ENCODE measurements at regions not wholly inside any gene's neighbourhood (a gene's known extent, or its start where the extent isn't known, plus 50 kb on each side); places are given as distances from the start of the nearest gene placed in this dataset.
"Not testable (repeated sequence)": the region's sequence is repeated elsewhere in the genome, so short reads cannot be mapped to it uniquely, and the experiment has no call there.

DNA sequence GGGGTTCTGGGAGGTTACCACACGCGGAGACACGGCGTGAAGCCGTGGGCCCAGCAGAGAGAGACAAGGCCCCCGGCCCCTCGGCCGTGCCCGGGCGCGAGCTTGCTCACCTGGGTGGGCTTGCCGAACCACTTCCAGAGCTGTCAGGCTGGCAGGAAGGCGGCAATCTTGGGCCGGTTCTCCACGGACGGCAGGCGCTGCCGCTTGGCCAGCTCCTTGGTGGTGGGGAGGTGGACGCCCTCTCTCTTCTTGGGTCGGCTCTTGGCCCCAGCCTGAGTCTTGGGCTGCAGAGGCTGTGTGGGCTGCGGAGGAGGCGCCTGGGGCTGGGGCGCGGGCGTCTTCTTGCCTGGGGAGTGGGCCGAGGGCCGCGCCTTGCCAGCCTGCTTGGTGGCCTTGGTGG lies 426.5 kb upstream of the ZNF722 start:
- H3K4me1 Mint-ChIP-seq; H3K27ac Mint-ChIP-seq; H3K27me3 Mint-ChIP-seq (ENCODE audit: insufficient read depth); H3K36me3 Mint-ChIP-seq (ENCODE audit: low read depth); H3K4me3 ChIP-seq (ENCODE audit: low read length); H3K27me3 ChIP-seq (ENCODE audit: control insufficient read depth, insufficient read depth, low read length, poor library complexity, severe bottlenecking); H3K9ac ChIP-seq (ENCODE audit: extremely low read depth, low read length, poor library complexity, severe bottlenecking); H3K4me1 ChIP-seq (ENCODE audit: control insufficient read depth, insufficient read depth, low read length); DNase-seq; H3K4me3 Mint-ChIP-seq; H3K27ac ChIP-seq (ENCODE audit: low read depth, low read length); H3K9me3 ChIP-seq (ENCODE audit: control insufficient read depth, low read length); H3K36me3 ChIP-seq (ENCODE audit: control insufficient read depth, insufficient read depth, low read length): not testable (repeated sequence)
- H3K9me3 Mint-ChIP-seq: peaks cover 48% of the 10 kb centered on the region
- WGBS, 2 experiments (ENCODE audit: insufficient coverage in 1 of 2, insufficient read length in 1 of 2): 95% methylated on average over 11 to 27 of the region's 28 CpGs

DNA sequence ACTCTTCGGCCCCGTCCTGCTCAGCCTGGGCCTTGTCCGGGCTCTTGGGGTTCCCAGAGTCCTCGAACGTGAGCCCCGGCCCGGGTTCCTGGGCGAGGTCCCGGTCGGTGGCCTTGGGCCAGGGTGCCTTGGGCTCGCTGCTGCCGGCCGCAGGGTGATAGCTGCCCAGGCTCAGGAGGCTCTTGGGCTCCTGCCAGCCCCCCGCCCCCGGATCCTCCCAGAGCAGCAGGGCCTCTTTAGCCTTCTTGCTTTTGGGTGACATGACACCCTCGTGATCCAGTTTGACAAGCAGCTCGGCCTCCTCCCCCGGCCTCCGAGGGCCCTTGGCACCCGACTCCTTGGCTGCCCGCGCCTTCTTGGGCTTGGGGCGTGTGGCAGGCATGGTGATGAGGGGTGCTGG lies 425.7 kb upstream of the ZNF722 start:
- 86 to 92% methylated on average over 2 to 15 of the region's 23 CpGs for WGBS, 2 experiments (ENCODE audit: insufficient coverage in 1 of 2, insufficient read length in 1 of 2)
- DNase-seq; H3K36me3 Mint-ChIP-seq (ENCODE audit: low read depth); H3K9me3 ChIP-seq (ENCODE audit: control insufficient read depth, low read length); H3K4me3 ChIP-seq (ENCODE audit: low read length); H3K9ac ChIP-seq (ENCODE audit: extremely low read depth, low read length, poor library complexity, severe bottlenecking); H3K27ac ChIP-seq (ENCODE audit: low read depth, low read length); H3K4me1 Mint-ChIP-seq; H3K27me3 Mint-ChIP-seq (ENCODE audit: insufficient read depth); H3K27ac Mint-ChIP-seq; H3K36me3 ChIP-seq (ENCODE audit: control insufficient read depth, insufficient read depth, low read length); H3K4me3 Mint-ChIP-seq; H3K27me3 ChIP-seq (ENCODE audit: control insufficient read depth, insufficient read depth, low read length, poor library complexity, severe bottlenecking); H3K4me1 ChIP-seq (ENCODE audit: control insufficient read depth, insufficient read depth, low read length): not testable (repeated sequence)
- peaks cover 47% of the 10 kb centered on the region for H3K9me3 Mint-ChIP-seq

DNA sequence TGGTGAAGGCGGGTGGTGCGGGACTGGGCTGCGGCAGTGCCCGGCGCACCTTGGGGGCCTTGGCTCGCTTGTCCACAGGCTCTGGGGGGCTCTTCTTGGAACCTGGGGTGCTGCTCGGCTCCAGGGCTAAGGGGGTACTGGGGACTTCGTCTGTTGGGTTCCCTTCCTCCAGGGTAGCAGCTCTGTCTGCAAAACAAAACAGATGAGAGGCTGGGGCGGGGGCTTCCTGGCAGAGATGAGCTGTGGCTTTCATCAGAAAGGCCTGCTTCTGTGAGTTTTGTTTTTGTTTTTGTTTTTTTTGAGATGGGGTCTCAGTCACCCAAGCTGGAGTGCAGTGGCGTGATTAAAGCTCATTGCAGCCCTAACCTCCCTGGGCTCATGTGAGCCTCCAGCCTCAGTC lies 425.2 kb upstream of the ZNF722 start:
- H3K36me3 Mint-ChIP-seq (ENCODE audit: low read depth); DNase-seq; H3K27me3 Mint-ChIP-seq (ENCODE audit: insufficient read depth); H3K9ac ChIP-seq (ENCODE audit: extremely low read depth, low read length, poor library complexity, severe bottlenecking); H3K4me1 Mint-ChIP-seq; H3K4me3 ChIP-seq (ENCODE audit: low read length); H3K4me3 Mint-ChIP-seq; H3K36me3 ChIP-seq (ENCODE audit: control insufficient read depth, insufficient read depth, low read length); H3K4me1 ChIP-seq (ENCODE audit: control insufficient read depth, insufficient read depth, low read length); H3K27me3 ChIP-seq (ENCODE audit: control insufficient read depth, insufficient read depth, low read length, poor library complexity, severe bottlenecking); H3K27ac ChIP-seq (ENCODE audit: low read depth, low read length); H3K9me3 ChIP-seq (ENCODE audit: control insufficient read depth, low read length); H3K27ac Mint-ChIP-seq: not testable (repeated sequence)
- peaks cover 48% of the 10 kb centered on the region for H3K9me3 Mint-ChIP-seq
- WGBS, 2 experiments (ENCODE audit: insufficient coverage in 1 of 2, insufficient read length in 1 of 2): 70% methylated on average over 7 of the region's 10 CpGs; no CpG with 5 or more reads in 1 of the 2 experiments

- H3K27ac ChIP-seq (ENCODE audit: low read depth, low read length); H3K4me3 Mint-ChIP-seq; H3K9ac ChIP-seq (ENCODE audit: extremely low read depth, low read length, poor library complexity, severe bottlenecking); H3K36me3 ChIP-seq (ENCODE audit: control insufficient read depth, insufficient read depth, low read length); H3K27me3 ChIP-seq (ENCODE audit: control insufficient read depth, insufficient read depth, low read length, poor library complexity, severe bottlenecking); H3K9me3 ChIP-seq (ENCODE audit: control insufficient read depth, low read length); H3K4me1 ChIP-seq (ENCODE audit: control insufficient read depth, insufficient read depth, low read length); H3K4me1 Mint-ChIP-seq; DNase-seq; H3K27me3 Mint-ChIP-seq (ENCODE audit: insufficient read depth); H3K36me3 Mint-ChIP-seq (ENCODE audit: low read depth); H3K27ac Mint-ChIP-seq; H3K4me3 ChIP-seq (ENCODE audit: low read length): not testable (repeated sequence)
- 74 to 84% methylated on average over 9 to 10 of the region's 10 CpGs for WGBS, 2 experiments (ENCODE audit: insufficient coverage in 1 of 2, insufficient read length in 1 of 2)
- H3K9me3 Mint-ChIP-seq: peaks cover 54% of the 10 kb centered on the region
Measured at GRCh38 chr7:63576421-63576820, 422.2 kb upstream of the ZNF722 start.

DNA sequence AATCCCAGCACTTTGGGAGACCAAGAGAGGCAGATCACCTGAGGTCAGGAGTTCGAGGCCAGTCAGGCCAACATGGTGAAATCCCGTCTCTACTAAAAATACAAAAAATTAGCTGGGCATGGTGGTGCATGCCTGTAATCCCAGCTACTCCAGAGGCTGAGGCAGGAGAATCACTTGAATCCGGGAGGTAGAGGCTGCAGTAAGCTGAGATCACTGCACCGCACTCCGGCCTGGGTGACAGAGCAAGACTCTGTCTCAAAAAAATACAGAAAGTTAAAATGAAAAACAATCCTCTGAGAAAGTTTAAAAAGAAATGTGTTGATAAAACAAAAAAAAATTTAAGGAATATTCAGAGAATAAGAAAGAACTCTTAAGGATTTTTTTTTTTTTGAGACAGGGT lies 421.6 kb upstream of the ZNF722 start:
- H3K36me3 Mint-ChIP-seq (ENCODE audit: low read depth); H3K27me3 ChIP-seq (ENCODE audit: control insufficient read depth, insufficient read depth, low read length, poor library complexity, severe bottlenecking); H3K27me3 Mint-ChIP-seq (ENCODE audit: insufficient read depth); H3K4me1 ChIP-seq (ENCODE audit: control insufficient read depth, insufficient read depth, low read length); H3K4me3 Mint-ChIP-seq; H3K4me3 ChIP-seq (ENCODE audit: low read length); H3K36me3 ChIP-seq (ENCODE audit: control insufficient read depth, insufficient read depth, low read length); H3K4me1 Mint-ChIP-seq; H3K27ac Mint-ChIP-seq; DNase-seq; H3K9me3 ChIP-seq (ENCODE audit: control insufficient read depth, low read length); H3K9ac ChIP-seq (ENCODE audit: extremely low read depth, low read length, poor library complexity, severe bottlenecking); H3K27ac ChIP-seq (ENCODE audit: low read depth, low read length): not testable (repeated sequence)
- 87 to 88% methylated on average over 1 to 2 of the region's 5 CpGs for WGBS, 2 experiments (ENCODE audit: insufficient coverage in 1 of 2, insufficient read length in 1 of 2)
- H3K9me3 Mint-ChIP-seq: peaks cover 55% of the 10 kb centered on the region

DNA sequence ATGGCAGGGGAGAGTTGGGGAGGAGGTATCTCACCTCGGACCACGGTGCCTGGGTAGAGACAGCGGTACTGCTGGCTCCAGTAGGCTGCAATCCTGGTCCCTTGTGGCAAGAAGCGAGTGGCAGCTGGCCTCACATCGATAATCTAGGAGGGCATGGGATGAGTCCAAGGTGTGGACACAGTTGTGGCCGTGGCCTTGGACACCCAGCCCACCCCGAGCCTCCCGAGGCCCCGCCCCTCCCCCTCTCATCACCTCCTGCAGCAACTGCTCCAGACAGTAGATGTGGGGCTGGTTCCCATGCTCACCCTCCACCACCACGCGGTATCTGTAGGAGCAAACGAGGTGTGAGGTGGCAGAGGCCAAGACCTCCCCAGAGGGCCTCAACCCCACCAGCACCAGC lies 418.6 kb upstream of the ZNF722 start:
- H3K27ac Mint-ChIP-seq; H3K4me3 ChIP-seq (ENCODE audit: low read length); H3K27me3 Mint-ChIP-seq (ENCODE audit: insufficient read depth); H3K36me3 Mint-ChIP-seq (ENCODE audit: low read depth); DNase-seq; H3K27me3 ChIP-seq (ENCODE audit: control insufficient read depth, insufficient read depth, low read length, poor library complexity, severe bottlenecking); H3K9me3 ChIP-seq (ENCODE audit: control insufficient read depth, low read length); H3K36me3 ChIP-seq (ENCODE audit: control insufficient read depth, insufficient read depth, low read length); H3K9ac ChIP-seq (ENCODE audit: extremely low read depth, low read length, poor library complexity, severe bottlenecking); H3K4me1 ChIP-seq (ENCODE audit: control insufficient read depth, insufficient read depth, low read length); H3K4me1 Mint-ChIP-seq; H3K4me3 Mint-ChIP-seq; H3K27ac ChIP-seq (ENCODE audit: low read depth, low read length): not testable (repeated sequence)
- WGBS, 2 experiments (ENCODE audit: insufficient coverage in 1 of 2, insufficient read length in 1 of 2): 79 to 92% methylated on average over 6 to 9 of the region's 12 CpGs
- peaks cover 57% of the 10 kb centered on the region for H3K9me3 Mint-ChIP-seq

DNA sequence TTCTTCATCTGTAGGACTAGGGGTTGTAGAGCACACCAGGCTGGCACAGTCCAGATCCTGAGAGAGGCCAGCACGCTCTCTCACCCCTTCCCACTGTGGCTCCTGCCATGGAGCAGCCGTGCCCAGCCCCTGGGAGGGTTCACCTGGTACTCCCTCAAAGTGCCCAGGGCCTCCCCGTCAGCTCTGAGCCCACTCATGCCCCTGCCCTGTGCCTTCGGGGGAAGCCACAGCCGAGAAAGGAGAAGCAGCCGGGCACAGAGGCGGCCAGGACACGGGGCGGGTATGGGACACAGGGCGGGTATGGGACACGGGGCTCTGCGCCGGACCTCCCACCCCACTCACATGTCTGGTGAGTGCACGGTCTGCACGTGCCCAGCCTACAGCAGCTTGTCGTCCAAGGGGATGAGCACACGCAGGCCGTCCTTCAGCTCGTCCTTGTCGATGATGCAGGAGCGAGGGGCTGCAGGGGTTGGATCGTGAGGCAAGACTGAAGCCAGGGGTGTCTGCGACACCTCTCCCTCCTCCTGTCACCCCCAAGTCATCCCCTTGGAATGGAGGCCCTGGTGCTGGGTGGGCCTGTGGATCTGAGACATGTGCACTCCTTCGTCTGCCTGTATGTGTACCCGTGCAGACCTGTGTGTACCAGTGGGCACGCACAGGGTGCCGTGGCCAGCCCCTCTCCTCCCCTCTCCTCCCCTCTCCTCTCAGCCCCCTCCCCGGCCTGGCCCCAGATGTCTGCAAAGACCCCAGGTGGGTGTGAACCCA lies 417.9 kb upstream of the ZNF722 start:
- H3K4me3 ChIP-seq (ENCODE audit: low read length); H3K9me3 ChIP-seq (ENCODE audit: control insufficient read depth, low read length); H3K36me3 ChIP-seq (ENCODE audit: control insufficient read depth, insufficient read depth, low read length); DNase-seq; H3K27me3 ChIP-seq (ENCODE audit: control insufficient read depth, insufficient read depth, low read length, poor library complexity, severe bottlenecking); H3K36me3 Mint-ChIP-seq (ENCODE audit: low read depth); H3K27ac Mint-ChIP-seq; H3K4me3 Mint-ChIP-seq; H3K4me1 Mint-ChIP-seq; H3K9ac ChIP-seq (ENCODE audit: extremely low read depth, low read length, poor library complexity, severe bottlenecking); H3K27me3 Mint-ChIP-seq (ENCODE audit: insufficient read depth); H3K4me1 ChIP-seq (ENCODE audit: control insufficient read depth, insufficient read depth, low read length); H3K27ac ChIP-seq (ENCODE audit: low read depth, low read length): not testable (repeated sequence)
- H3K9me3 Mint-ChIP-seq: peaks cover 54% of the 10 kb centered on the region
- 84% methylated on average over 6 to 22 of the region's 28 CpGs for WGBS, 2 experiments (ENCODE audit: insufficient coverage in 1 of 2, insufficient read length in 1 of 2)

Measured in endodermal cell (in vitro differentiated cells).